ENCODE measurements at regions not wholly inside any gene's neighbourhood (a gene's known extent, or its start where the extent isn't known, plus 50 kb on each side); places are given as distances from the start of the nearest gene placed in this dataset.

- no peak overlapping the region for H3K27ac ChIP-seq
- H3K27me3 ChIP-seq = no peaks in the 10 kb centered on the region
- no peak for TF ChIP-seq CTCF (IDR thresholded peaks at IDR 0.05)
- no peak overlapping the region for H3K4me3 ChIP-seq
- DNase-seq = no peak
- H3K36me3 ChIP-seq = no peaks in the 10 kb centered on the region
- H3K4me1 ChIP-seq = peaks cover 0 to 4% (median 0%) of the 10 kb centered on the region in 4 donors
- intact Hi-C loops (cut with DNase I; ENCODE audit: low total_unique reads) = no loop called here
- H3K9me3 ChIP-seq = peaks cover 0 to 14% (median 8%) of the 10 kb centered on the region in 3 donors
These were observed 85.5 kb upstream of the RPS6KA2 start for GRCh38 chr6:166712286-166713228.

GRCh38 chr6:166710084-166710483, 83.0 kb upstream of the RPS6KA2 start:
- no peak for DNase-seq
- H3K36me3 ChIP-seq = no peaks in the 10 kb centered on the region
- H3K9me3 ChIP-seq = peaks cover 0 to 14% (median 8%) of the 10 kb centered on the region in 3 donors
- no peak for TF ChIP-seq CTCF (IDR thresholded peaks at IDR 0.05)
- intact Hi-C loops (cut with DNase I; ENCODE audit: low total_unique reads) = no loop called here
- no peak overlapping the region for H3K4me3 ChIP-seq
- peaks cover 0 to 4% (median 0%) of the 10 kb centered on the region in 4 donors for H3K4me1 ChIP-seq
- no peaks in the 10 kb centered on the region for H3K27me3 ChIP-seq
- H3K27ac ChIP-seq = no peak overlapping the region

GRCh38 chr6:166708460-166708859, 81.4 kb upstream of the RPS6KA2 start:
- Histone ChIP-seq H3K4me1 (peaks cover 0 to 2% (median 0%) of the 10 kb centered on the region in 4 donors), H3K27ac (no peak overlapping the region), H3K36me3 (no peaks in the 10 kb centered on the region), H3K27me3 (no peaks in the 10 kb centered on the region), H3K4me3 (no peak overlapping the region), H3K9me3 (peaks cover 0 to 14% (median 8%) of the 10 kb centered on the region in 3 donors)
- intact Hi-C loops (cut with DNase I; ENCODE audit: low total_unique reads) = no loop called here
- no peak for TF ChIP-seq CTCF (IDR thresholded peaks at IDR 0.05)
- no peak for DNase-seq

GRCh38 chr6:166707045-166707444, 80.0 kb upstream of the RPS6KA2 start:
- no peak for TF ChIP-seq CTCF (IDR thresholded peaks at IDR 0.05)
- intact Hi-C loops (cut with DNase I; ENCODE audit: low total_unique reads) = no loop called here
- DNase-seq = no peak
- Histone ChIP-seq H3K27ac (no peak overlapping the region), H3K4me1 (no peaks in the 10 kb centered on the region), H3K4me3 (no peak overlapping the region), H3K27me3 (no peaks in the 10 kb centered on the region), H3K9me3 (peaks cover 0 to 9% (median 3%) of the 10 kb centered on the region in 3 donors), H3K36me3 (no peaks in the 10 kb centered on the region)

GRCh38 chr6:166705069-166705468, 78.0 kb upstream of the RPS6KA2 start:
- no peak for TF ChIP-seq CTCF (IDR thresholded peaks at IDR 0.05)
- DNase-seq = no peak
- no peak overlapping the region for H3K27ac ChIP-seq
- no peaks in the 10 kb centered on the region for H3K36me3 ChIP-seq
- H3K27me3 ChIP-seq = no peaks in the 10 kb centered on the region
- intact Hi-C loops (cut with DNase I; ENCODE audit: low total_unique reads) = no loop called here
- H3K9me3 ChIP-seq = no peaks in the 10 kb centered on the region
- H3K4me1 ChIP-seq = no peaks in the 10 kb centered on the region
- no peak overlapping the region for H3K4me3 ChIP-seq
